Left ventricle myocardium inferior (tissue), 1 donor: ENCODE measurements at regions not wholly inside any gene's neighbourhood (a gene's known extent, or its start where the extent isn't known, plus 50 kb on each side); places are given as distances from the start of the nearest gene placed in this dataset.

ENCODE experiments used
- DNase-seq: peaks from one replicate; pipeline ENCODE4 v3.0.0-alpha.2; 2020
- H3K27ac ChIP-seq: fragments of 200-600 bp; replicated peaks from 2 replicates; pipeline ENCODE4 v1.8.0; 2021
- H3K27me3 ChIP-seq: fragments of 200-600 bp; 2 replicates; pipeline ENCODE4 v1.8.0; 2021; ENCODE audit warnings: low read depth
- H3K36me3 ChIP-seq: fragments of 200-600 bp; 2 replicates; pipeline ENCODE4 v1.8.0; 2021
- H3K4me1 ChIP-seq: fragments of 200-600 bp; 2 replicates; pipeline ENCODE4 v1.8.0; 2021
- H3K4me3 ChIP-seq: fragments of 200-600 bp; 2 replicates; pipeline ENCODE4 v1.8.0; 2021; ENCODE audit warnings: mild to moderate bottlenecking, moderate library complexity
- H3K9me3 ChIP-seq: fragments of 200-600 bp; replicated peaks from 2 replicates; pipeline ENCODE4 v1.8.0; 2021
- CTCF ChIP-seq: fragments of 200-600 bp; IDR thresholded peaks from 2 replicates; pipeline ENCODE4 v1.8.0; 2021; ENCODE audit warnings: antibody characterized with exemption, mild to moderate bottlenecking, borderline replicate concordance
- intact Hi-C: fragments of 100-400 bp; cut with micrococcal nuclease; formaldehyde crosslinking; loops from one replicate; pipeline ENCODE4 v1.11.0; 2022
- donor health status: DM: no; HTN: yes; CAD: no; lungs with severe emphysema.

- no peak for TF ChIP-seq CTCF
- H3K9me3 ChIP-seq, result no peaks in the 10 kb centered on the region
- intact Hi-C loops, result no loop called here
- peaks cover 75% of the 10 kb centered on the region for H3K27me3 ChIP-seq
- H3K4me3 ChIP-seq, result no peak overlapping the region
- H3K27ac ChIP-seq, result no peak overlapping the region
- DNase-seq, result no peak
- H3K4me1 ChIP-seq, result no peaks in the 10 kb centered on the region
- H3K36me3 ChIP-seq, result no peaks in the 10 kb centered on the region
Observed at GRCh38 chr12:53825246-53826081, 73.7 kb upstream of the CISTR start.

DNA sequence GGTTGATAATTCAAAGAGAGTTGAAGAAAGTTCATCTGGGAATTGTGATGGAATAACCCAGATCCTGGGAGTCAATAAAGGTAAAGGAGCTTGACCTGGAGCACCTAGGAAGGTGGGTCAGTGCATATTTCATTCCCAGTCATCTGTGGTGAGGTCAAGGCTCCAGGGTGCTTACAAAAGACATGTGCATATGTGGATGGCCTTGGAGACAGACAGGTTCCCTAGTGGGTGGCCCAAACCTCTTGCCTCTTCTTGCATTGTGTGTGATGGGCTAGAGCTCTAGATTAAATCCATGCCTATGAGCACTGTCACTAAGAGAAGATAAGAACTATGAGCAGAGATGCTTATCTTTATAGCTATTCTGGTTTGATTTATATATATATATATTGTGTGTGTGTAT is 75.5 kb upstream of the CISTR start:
- no peak for TF ChIP-seq CTCF
- Histone ChIP-seq H3K4me3 (no peak overlapping the region), H3K36me3 (no peaks in the 10 kb centered on the region), H3K9me3 (no peaks in the 10 kb centered on the region), H3K27ac (no peak overlapping the region), H3K27me3 (peaks cover 68% of the 10 kb centered on the region), H3K4me1 (no peaks in the 10 kb centered on the region)
- no peak for DNase-seq
- intact Hi-C loops, result no loop called here

GRCh38 chr12:53828598-53828997 is 76.8 kb upstream of the CISTR start:
- no peak overlapping the region for H3K4me3 ChIP-seq
- intact Hi-C loops, result no loop called here
- H3K9me3 ChIP-seq, result no peaks in the 10 kb centered on the region
- H3K27ac ChIP-seq, result no peak overlapping the region
- no peaks in the 10 kb centered on the region for H3K4me1 ChIP-seq
- H3K27me3 ChIP-seq, result peaks cover 68% of the 10 kb centered on the region
- H3K36me3 ChIP-seq, result no peaks in the 10 kb centered on the region
- TF ChIP-seq CTCF, result no peak
- DNase-seq, result no peak

DNA sequence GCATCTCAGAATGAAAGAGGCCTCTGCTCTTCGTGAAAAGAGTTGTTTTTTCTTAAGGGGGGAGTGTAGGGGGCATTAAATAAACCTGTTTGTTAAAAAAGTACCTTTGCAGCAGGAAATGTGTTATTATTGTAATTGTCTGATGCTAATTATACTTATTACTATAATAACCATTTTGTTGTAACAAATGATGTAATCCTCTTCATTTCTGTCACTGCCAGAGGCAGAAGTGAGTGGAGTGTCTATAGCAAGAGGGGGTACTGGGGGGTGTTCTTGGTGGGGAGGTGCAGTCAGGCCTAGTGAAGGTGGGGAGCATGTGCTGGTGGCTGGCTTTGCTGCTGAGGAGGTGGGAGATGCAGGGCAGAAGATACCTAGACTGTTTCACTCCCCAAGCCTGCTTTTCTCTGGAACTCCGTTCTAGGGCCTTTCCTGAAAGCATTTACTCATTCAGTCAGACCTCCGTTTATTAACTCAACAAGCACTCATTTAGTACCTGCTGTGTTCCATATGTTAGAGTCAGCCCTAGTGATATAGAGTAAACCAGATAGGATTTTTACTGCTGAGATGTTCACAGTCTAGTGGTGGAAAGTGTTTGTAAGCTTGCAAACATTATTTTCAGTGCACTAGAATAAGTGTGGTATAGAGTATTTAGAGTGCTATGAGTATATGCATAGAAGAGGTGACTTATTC is 77.5 kb upstream of the CISTR start:
- no peak for DNase-seq
- intact Hi-C loops, result no loop called here
- peaks cover 68% of the 10 kb centered on the region for H3K27me3 ChIP-seq
- no peaks in the 10 kb centered on the region for H3K4me1 ChIP-seq
- no peak for TF ChIP-seq CTCF
- no peak overlapping the region for H3K4me3 ChIP-seq
- H3K36me3 ChIP-seq, result no peaks in the 10 kb centered on the region
- H3K9me3 ChIP-seq, result no peaks in the 10 kb centered on the region
- no peak overlapping the region for H3K27ac ChIP-seq

GRCh38 chr12:53830631-53831030 is 78.9 kb upstream of the CISTR start:
- Histone ChIP-seq H3K4me3 (no peak overlapping the region), H3K4me1 (no peaks in the 10 kb centered on the region), H3K27me3 (peaks cover 68% of the 10 kb centered on the region), H3K27ac (no peak overlapping the region), H3K36me3 (no peaks in the 10 kb centered on the region), H3K9me3 (no peaks in the 10 kb centered on the region)
- intact Hi-C loops, result no loop called here
- no peak for DNase-seq
- TF ChIP-seq CTCF, result no peak
